Activated CD4-positive, alpha-beta T cell treated with anti-CD3 and anti-CD28 coated beads for 36 hours (primary cell): ENCODE measurements at regions not wholly inside any gene's neighbourhood (a gene's known extent, or its start where the extent isn't known, plus 50 kb on each side); places are given as distances from the start of the nearest gene placed in this dataset.

ENCODE experiments used
- ATAC-seq: fragments of 200-7000 bp; cut with Tn5 transposase; one replicate; pipeline ENCODE4 v1.10.0; 2021; ENCODE audit warnings: mild to moderate bottlenecking, moderate library complexity
- CTCF ChIA-PET: fragments of 350-600 bp; sonication (Branson Sonifier 250); formaldehyde crosslinking; loops from one replicate; lab custom pipeline; 2021; ENCODE audit warnings: antibody characterized with exemption; lab: Charles Lee
- POLR2A ChIA-PET: fragments of 350-600 bp; sonication (Branson Sonifier 250); formaldehyde crosslinking; loops from one replicate; lab custom pipeline; 2021; ENCODE audit warnings: antibody characterized with exemption, inconsistent platforms; lab: Charles Lee
- DNase-seq: peaks from one replicate; pipeline ENCODE4 v3.0.0-alpha.2; 2020
- H3K27ac Mint-ChIP-seq: one replicate; pipeline ENCODE4 v1.8.0; 2021; ENCODE audit warnings: mixed read lengths
- H3K27me3 Mint-ChIP-seq: one replicate; pipeline ENCODE4 v1.8.0; 2021; ENCODE audit warnings: mixed read lengths
- H3K36me3 Mint-ChIP-seq: one replicate; pipeline ENCODE4 v1.8.0; 2021; ENCODE audit warnings: low read depth, mixed read lengths
- H3K4me1 Mint-ChIP-seq: one replicate; pipeline ENCODE4 v1.8.0; 2021; ENCODE audit warnings: mixed read lengths
- H3K4me3 Mint-ChIP-seq: one replicate; pipeline ENCODE4 v1.8.0; 2021; ENCODE audit warnings: mild to moderate bottlenecking, moderate library complexity, mixed read lengths
- H3K9me3 Mint-ChIP-seq: one replicate; pipeline ENCODE4 v1.8.0; 2021; ENCODE audit warnings: low read depth, mixed read lengths
- intact Hi-C, 2 experiments: fragments of 100-400 bp; cut with DNase I in 1 of 2; cut with micrococcal nuclease in 1 of 2; formaldehyde crosslinking; loops; one replicate each; pipeline versions ENCODE4 v1.14.2 to v1.15.1; 2022 to 2024; cut with DNase I, micrococcal nuclease

GRCh38 chr12:63090716-63091115 is 60.3 kb downstream of the AVPR1A start:
- Mint-ChIP-seq H3K4me3 (no peak overlapping the region), H3K4me1 (no peaks in the 10 kb centered on the region), H3K27me3 (peaks cover 5% of the 10 kb centered on the region), H3K36me3 (no peaks in the 10 kb centered on the region), H3K9me3 (no peaks in the 10 kb centered on the region), H3K27ac (no peak overlapping the region)
- DNase-seq (no peak), ATAC-seq (no peak)
- intact Hi-C loops: no loop called here
- POLR2A ChIA-PET: no interaction called here
- CTCF ChIA-PET: interaction anchor here (0.8 kb wide), 1 partner anchor 19 kb away, joined by 3 read pairs; no protein-coding TSS in a partner anchor

GRCh38 chr12:63086149-63086915 is 64.7 kb downstream of the AVPR1A start:
- ChIA-PET POLR2A (no interaction called here), CTCF (interaction anchor here (0.7 to 1.5 kb wide), 2 partner anchors 18 to 846 kb away, joined by 3 to 4 read pairs; no protein-coding TSS in a partner anchor)
- peaks cover 5% of the 10 kb centered on the region for H3K27me3 Mint-ChIP-seq
- no peak overlapping the region for H3K4me3 Mint-ChIP-seq
- no peaks in the 10 kb centered on the region for H3K4me1 Mint-ChIP-seq
- DNase-seq (no peak), ATAC-seq (no peak)
- intact Hi-C loops: no loop called here
- H3K9me3 Mint-ChIP-seq: no peaks in the 10 kb centered on the region
- H3K36me3 Mint-ChIP-seq: no peaks in the 10 kb centered on the region
- no peak overlapping the region for H3K27ac Mint-ChIP-seq

- DNase-seq (no peak), ATAC-seq (no peak)
- no peak overlapping the region for H3K27ac Mint-ChIP-seq
- ChIA-PET POLR2A (no interaction called here), CTCF (interaction anchor here (1.5 kb wide), 1 partner anchor 16 kb away, joined by 4 read pairs; no protein-coding TSS in a partner anchor)
- H3K36me3 Mint-ChIP-seq: no peaks in the 10 kb centered on the region
- intact Hi-C loops: no loop called here
- no peaks in the 10 kb centered on the region for H3K9me3 Mint-ChIP-seq
- H3K27me3 Mint-ChIP-seq: no peaks in the 10 kb centered on the region
- H3K4me1 Mint-ChIP-seq: no peaks in the 10 kb centered on the region
- no peak overlapping the region for H3K4me3 Mint-ChIP-seq
Measured at GRCh38 chr12:63085120-63085519, 65.9 kb downstream of the AVPR1A start.

GRCh38 chr12:63084501-63084900 is 66.5 kb downstream of the AVPR1A start:
- Mint-ChIP-seq H3K4me1 (no peaks in the 10 kb centered on the region), H3K4me3 (no peak overlapping the region), H3K36me3 (no peaks in the 10 kb centered on the region), H3K27me3 (no peaks in the 10 kb centered on the region), H3K27ac (no peak overlapping the region), H3K9me3 (no peaks in the 10 kb centered on the region)
- ATAC-seq: no peak
- DNase-seq: no peak
- CTCF ChIA-PET: interaction anchor here (0.9 kb wide), 1 partner anchor 9 kb away, joined by 3 read pairs; no protein-coding TSS in a partner anchor
- POLR2A ChIA-PET: no interaction called here
- intact Hi-C loops: no loop called here

- no peaks in the 10 kb centered on the region for H3K36me3 Mint-ChIP-seq
- CTCF ChIA-PET: interaction anchor here (0.6 kb wide), 1 partner anchor 32 kb away, joined by 3 read pairs; no protein-coding TSS in a partner anchor
- POLR2A ChIA-PET: no interaction called here
- H3K27ac Mint-ChIP-seq: no peak overlapping the region
- no peaks in the 10 kb centered on the region for H3K4me1 Mint-ChIP-seq
- no peaks in the 10 kb centered on the region for H3K27me3 Mint-ChIP-seq
- DNase-seq: no peak
- no peaks in the 10 kb centered on the region for H3K9me3 Mint-ChIP-seq
- no peak for ATAC-seq
- H3K4me3 Mint-ChIP-seq: no peak overlapping the region
- intact Hi-C loops: no loop called here
Measured at GRCh38 chr12:63083046-63083445, 68.0 kb downstream of the AVPR1A start.

GRCh38 chr12:63079791-63080502 is 71.1 kb downstream of the AVPR1A start:
- Mint-ChIP-seq H3K9me3 (no peaks in the 10 kb centered on the region), H3K36me3 (no peaks in the 10 kb centered on the region), H3K27me3 (no peaks in the 10 kb centered on the region), H3K4me1 (no peaks in the 10 kb centered on the region), H3K4me3 (no peak overlapping the region), H3K27ac (no peak overlapping the region)
- ATAC-seq: no peak
- no peak for DNase-seq
- intact Hi-C loops: no loop called here
- POLR2A ChIA-PET: no interaction called here
- CTCF ChIA-PET: interaction anchor here (1.8 kb wide), 1 partner anchor 11 kb away, joined by 6 read pairs; no protein-coding TSS in a partner anchor

GRCh38 chr12:63078906-63079305 is 72.1 kb downstream of the AVPR1A start:
- CTCF ChIA-PET: interaction anchor here (0.6 to 1.8 kb wide), 2 partner anchors 10 to 266 kb away, joined by 3 to 6 read pairs; no protein-coding TSS in a partner anchor
- no peaks in the 10 kb centered on the region for H3K27me3 Mint-ChIP-seq
- H3K36me3 Mint-ChIP-seq: no peaks in the 10 kb centered on the region
- H3K9me3 Mint-ChIP-seq: no peaks in the 10 kb centered on the region
- DNase-seq: no peak
- POLR2A ChIA-PET: no interaction called here
- H3K4me3 Mint-ChIP-seq: no peak overlapping the region
- H3K4me1 Mint-ChIP-seq: no peaks in the 10 kb centered on the region
- no peak overlapping the region for H3K27ac Mint-ChIP-seq
- no peak for ATAC-seq
- intact Hi-C loops: no loop called here

- intact Hi-C loops: no loop called here
Measured at GRCh38 chr12:63075376-63076060, 75.5 kb downstream of the AVPR1A start.

GRCh38 chr12:63070709-63071108 is 80.3 kb downstream of the AVPR1A start:
- Mint-ChIP-seq H3K27me3 (no peaks in the 10 kb centered on the region), H3K27ac (no peak overlapping the region)
- CTCF ChIA-PET: interaction anchor here (0.8 to 1.2 kb wide), 2 partner anchors 81 to 274 kb away, joined by 3 read pairs; partner anchors contain the start of gene AVPR1A

More at GRCh38 chr12:63075376-63076060, 75.5 kb downstream of the AVPR1A start:
- DNase-seq: no peak
- no peaks in the 10 kb centered on the region for H3K4me1 Mint-ChIP-seq
- ChIA-PET POLR2A (no interaction called here), CTCF (interaction anchor here (0.6 kb wide), 1 partner anchor 190 kb away, joined by 3 read pairs; no protein-coding TSS in a partner anchor)
- H3K27me3 Mint-ChIP-seq: no peaks in the 10 kb centered on the region
- no peaks in the 10 kb centered on the region for H3K36me3 Mint-ChIP-seq
- no peak overlapping the region for H3K4me3 Mint-ChIP-seq
- H3K9me3 Mint-ChIP-seq: no peaks in the 10 kb centered on the region
- H3K27ac Mint-ChIP-seq: no peak overlapping the region
- no peak for ATAC-seq

GRCh38 chr12:63069860-63070617 is 81.0 kb downstream of the AVPR1A start:
- intact Hi-C loops: loop anchor here in 1 of 2 experiments (2.0 to 5.0 kb wide), 2 partner anchors 253 to 633 kb away; no protein-coding TSS in a partner anchor
- DNase-seq: no peak
- Mint-ChIP-seq H3K4me3 (no peak overlapping the region), H3K9me3 (no peaks in the 10 kb centered on the region), H3K36me3 (no peaks in the 10 kb centered on the region), H3K27me3 (no peaks in the 10 kb centered on the region), H3K27ac (no peak overlapping the region), H3K4me1 (no peaks in the 10 kb centered on the region)
- POLR2A ChIA-PET: no interaction called here
- CTCF ChIA-PET: interaction anchor here (0.8 to 1.8 kb wide), 5 partner anchors 10 to 276 kb away, joined by 3 to 6 read pairs (median 4); no protein-coding TSS in a partner anchor
- no peak for ATAC-seq

More at GRCh38 chr12:63070709-63071108, 80.3 kb downstream of the AVPR1A start:
- Mint-ChIP-seq H3K4me1 (no peaks in the 10 kb centered on the region), H3K4me3 (no peak overlapping the region), H3K9me3 (no peaks in the 10 kb centered on the region), H3K36me3 (no peaks in the 10 kb centered on the region)
- intact Hi-C loops: no loop called here
- no peak for ATAC-seq
- POLR2A ChIA-PET: no interaction called here
- no peak for DNase-seq
